Activated T-helper 2 cell treated with anti-CD3 and anti-CD28 coated beads, Interferon-gamma antibody, Interleukin-2, Interleukin-4, amounts not matched to agents 10 μg/mL and 5 μg/mL and 100 μg/mL, durations not matched to agents 14 hours and 24 hours and 36 hours (primary cell): ENCODE measurements at regions not wholly inside any gene's neighbourhood (a gene's known extent, or its start where the extent isn't known, plus 50 kb on each side); places are given as distances from the start of the nearest gene placed in this dataset.

ENCODE experiments used
- DNase-seq: peaks from one replicate; pipeline ENCODE4 v3.0.0; 2021; ENCODE audit warnings: low spot score
- H3K27ac Mint-ChIP-seq: one replicate; pipeline ENCODE4 v1.8.0; 2021; ENCODE audit warnings: mixed read lengths
- H3K27me3 Mint-ChIP-seq: one replicate; pipeline ENCODE4 v1.8.0; 2021; ENCODE audit warnings: low read depth, mixed read lengths
- H3K36me3 Mint-ChIP-seq: one replicate; pipeline ENCODE4 v1.8.0; 2021; ENCODE audit warnings: low read depth, mixed read lengths
- H3K4me1 Mint-ChIP-seq: one replicate; pipeline ENCODE4 v1.8.0; 2021; ENCODE audit warnings: low read depth, mixed read lengths
- H3K4me3 Mint-ChIP-seq: one replicate; pipeline ENCODE4 v1.8.0; 2021; ENCODE audit warnings: low read depth, mild to moderate bottlenecking, moderate library complexity, mixed read lengths
- H3K9me3 Mint-ChIP-seq: one replicate; pipeline ENCODE4 v1.8.0; 2021; ENCODE audit warnings: mixed read lengths
- intact Hi-C: fragments of 100-400 bp; cut with micrococcal nuclease; formaldehyde crosslinking; loops from one replicate; pipeline ENCODE4 v1.15.1; 2023

DNA sequence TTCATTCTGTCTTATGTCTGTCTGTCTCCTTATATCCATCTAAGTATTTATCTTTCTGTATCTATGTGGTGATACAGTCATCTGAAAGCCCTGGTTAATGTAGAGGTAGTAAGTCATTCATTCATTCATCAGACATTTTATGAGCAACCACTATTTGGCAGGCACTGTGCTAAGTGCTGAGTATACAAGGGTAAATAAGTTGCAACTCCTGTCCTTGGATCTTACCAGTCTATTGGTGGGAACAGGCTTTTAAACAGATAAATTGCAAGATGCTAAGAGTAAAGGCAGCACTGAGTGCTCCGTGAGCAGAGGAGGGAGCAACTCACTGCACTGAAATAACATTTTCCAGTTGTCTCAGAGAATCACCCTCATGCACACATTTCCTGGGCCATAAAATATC is 68.6 kb downstream of the TMEM30B start:
- no peak overlapping the region for H3K27ac Mint-ChIP-seq
- H3K9me3 Mint-ChIP-seq = no peaks in the 10 kb centered on the region
- DNase-seq = no peak
- no peaks in the 10 kb centered on the region for H3K36me3 Mint-ChIP-seq
- no peak overlapping the region for H3K4me3 Mint-ChIP-seq
- peaks cover 13% of the 10 kb centered on the region for H3K4me1 Mint-ChIP-seq
- H3K27me3 Mint-ChIP-seq = peaks cover 3% of the 10 kb centered on the region
- intact Hi-C loops = no loop called here

DNA sequence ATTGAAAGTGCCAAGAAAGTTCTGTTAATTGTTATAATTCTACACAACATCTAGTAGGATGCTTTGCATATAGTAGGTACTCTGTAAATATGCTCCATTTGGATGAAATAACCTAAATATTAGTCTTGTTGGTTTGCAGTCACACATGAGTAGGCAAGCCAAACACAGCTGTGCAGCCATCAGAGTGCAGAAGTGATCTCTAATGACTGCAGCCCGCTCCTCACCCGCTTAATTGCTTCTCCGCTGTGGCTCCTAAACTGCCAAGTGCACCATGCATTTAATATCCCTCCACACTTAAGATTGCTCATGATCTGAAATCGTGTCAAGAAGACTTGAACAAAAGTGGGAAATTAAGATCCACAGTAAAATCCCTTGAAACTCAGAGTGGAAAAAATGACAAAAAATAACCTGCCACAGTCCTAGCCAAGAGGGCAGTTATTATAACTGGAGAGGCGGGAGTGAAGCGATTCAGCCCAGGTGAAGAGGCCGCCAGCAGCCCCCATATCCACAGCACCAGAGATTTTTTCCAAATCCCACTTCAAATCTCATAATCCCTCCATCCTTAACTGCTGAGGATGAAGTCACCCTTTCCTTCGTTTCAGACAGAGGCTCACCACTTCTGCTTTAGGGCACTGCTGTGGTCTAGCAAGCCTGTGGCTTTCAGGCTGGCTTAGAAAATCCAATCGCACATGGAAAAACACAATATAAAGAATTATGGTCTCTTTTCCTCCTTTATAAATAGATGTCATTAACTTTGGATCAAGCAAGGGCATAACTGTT is 69.5 kb downstream of the TMEM30B start:
- Mint-ChIP-seq H3K27ac (no peak overlapping the region), H3K4me3 (no peak overlapping the region), H3K4me1 (peaks cover 13% of the 10 kb centered on the region), H3K9me3 (no peaks in the 10 kb centered on the region), H3K36me3 (no peaks in the 10 kb centered on the region), H3K27me3 (peaks cover 3% of the 10 kb centered on the region)
- no peak for DNase-seq
- intact Hi-C loops = no loop called here

DNA sequence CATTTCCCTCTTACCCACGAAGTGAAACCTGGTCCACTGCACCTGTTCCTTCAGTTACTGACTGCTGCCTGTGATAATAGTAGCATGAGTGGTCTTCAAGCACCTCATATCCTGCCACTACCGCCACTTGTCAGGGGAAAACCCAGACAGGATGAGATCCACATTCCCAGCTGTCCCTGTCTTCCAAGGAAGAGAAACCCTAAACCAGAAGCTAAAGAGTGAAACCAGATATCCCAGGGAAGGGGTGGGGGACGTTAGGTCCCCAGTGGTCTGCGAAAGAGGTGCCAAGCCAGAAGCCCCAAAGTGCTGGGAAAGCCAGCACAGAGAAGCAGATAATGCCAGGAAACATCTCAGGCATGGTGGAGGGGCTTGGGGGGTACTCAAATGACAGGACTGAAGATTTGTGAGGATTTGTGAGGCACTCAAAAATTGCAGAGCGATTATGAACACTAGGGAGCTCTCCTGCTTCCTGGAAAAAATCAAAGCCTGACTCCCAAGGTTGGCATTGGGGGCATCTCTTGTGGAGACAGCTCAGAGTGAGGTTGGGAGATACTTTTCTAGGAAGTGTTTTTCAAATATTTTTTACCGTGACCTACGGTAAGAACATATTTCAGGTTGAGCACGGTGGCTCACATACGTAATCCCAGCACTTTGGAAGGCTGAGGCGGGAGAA is 77.9 kb downstream of the TMEM30B start:
- Mint-ChIP-seq H3K36me3 (no peaks in the 10 kb centered on the region), H3K9me3 (no peaks in the 10 kb centered on the region), H3K4me1 (no peaks in the 10 kb centered on the region), H3K4me3 (no peak overlapping the region), H3K27me3 (peaks cover 23% of the 10 kb centered on the region), H3K27ac (no peak overlapping the region)
- no peak for DNase-seq
- intact Hi-C loops = no loop called here

DNA sequence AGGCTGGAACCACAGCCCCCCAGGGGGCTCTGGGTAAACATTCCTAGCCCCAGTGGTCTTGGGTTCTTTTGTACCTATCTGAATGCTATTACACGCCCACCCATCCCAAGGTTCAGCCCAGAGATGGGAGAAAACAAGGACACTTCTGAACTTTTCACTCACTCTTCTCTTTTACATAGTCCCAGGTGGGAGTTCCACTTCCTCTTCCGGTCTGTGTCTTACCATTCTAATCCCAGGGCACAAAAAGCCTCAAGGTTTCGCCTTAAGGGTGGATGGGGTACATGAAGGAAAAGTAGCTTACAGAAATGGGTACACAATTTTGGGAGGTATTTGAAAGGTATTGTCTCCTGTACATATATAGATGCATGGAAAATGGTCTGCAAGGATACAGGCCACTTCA is 79.0 kb downstream of the TMEM30B start:
- H3K27me3 Mint-ChIP-seq = peaks cover 27% of the 10 kb centered on the region
- no peak overlapping the region for H3K27ac Mint-ChIP-seq
- intact Hi-C loops = no loop called here
- H3K36me3 Mint-ChIP-seq = no peaks in the 10 kb centered on the region
- no peak overlapping the region for H3K4me3 Mint-ChIP-seq
- no peaks in the 10 kb centered on the region for H3K4me1 Mint-ChIP-seq
- no peak for DNase-seq
- H3K9me3 Mint-ChIP-seq = no peaks in the 10 kb centered on the region

DNA sequence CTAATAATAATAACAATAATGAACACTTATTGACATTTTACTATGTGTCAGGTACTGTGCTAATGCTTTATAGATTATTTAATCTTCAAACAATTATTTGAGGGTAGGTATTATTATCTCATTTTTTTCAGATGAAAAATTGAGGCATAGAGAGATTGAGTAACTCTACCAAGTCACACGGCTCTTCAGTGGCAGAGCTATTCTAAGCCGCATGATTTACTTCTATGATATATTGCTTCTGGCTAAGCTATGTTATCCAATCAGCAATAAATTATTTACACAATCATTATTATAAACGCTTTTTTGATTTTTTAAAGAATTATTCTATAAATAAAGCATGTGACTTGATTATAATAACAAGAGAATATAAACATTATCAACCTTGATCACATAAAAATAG is 80.0 kb downstream of the TMEM30B start:
- Mint-ChIP-seq H3K4me1 (no peaks in the 10 kb centered on the region), H3K36me3 (no peaks in the 10 kb centered on the region), H3K9me3 (no peaks in the 10 kb centered on the region), H3K27ac (no peak overlapping the region), H3K4me3 (no peak overlapping the region), H3K27me3 (peaks cover 27% of the 10 kb centered on the region)
- intact Hi-C loops = no loop called here
- no peak for DNase-seq

DNA sequence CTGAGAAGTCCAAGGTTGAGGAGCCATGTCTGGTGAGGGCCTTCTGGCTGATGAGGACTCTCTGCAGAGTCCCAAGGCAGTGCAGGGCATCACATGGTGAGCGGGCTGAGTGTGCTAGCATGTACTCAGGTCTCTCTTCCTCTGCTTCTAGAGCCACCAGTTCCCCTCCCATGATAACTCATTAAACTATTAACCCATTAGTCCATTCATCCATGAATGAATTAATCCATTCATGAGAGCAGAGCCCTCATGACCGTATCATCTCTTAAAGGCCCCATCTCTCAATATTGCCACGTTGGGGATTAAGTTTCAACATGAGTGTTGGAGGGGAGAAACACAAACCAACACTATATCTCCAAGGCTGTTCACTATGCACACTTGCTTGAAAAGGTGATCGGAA is 83.7 kb downstream of the TMEM30B start:
- H3K4me1 Mint-ChIP-seq = no peaks in the 10 kb centered on the region
- H3K27me3 Mint-ChIP-seq = peaks cover 35% of the 10 kb centered on the region
- DNase-seq = no peak
- no peak overlapping the region for H3K4me3 Mint-ChIP-seq
- intact Hi-C loops = no loop called here
- no peak overlapping the region for H3K27ac Mint-ChIP-seq
- H3K9me3 Mint-ChIP-seq = no peaks in the 10 kb centered on the region
- H3K36me3 Mint-ChIP-seq = no peaks in the 10 kb centered on the region

DNA sequence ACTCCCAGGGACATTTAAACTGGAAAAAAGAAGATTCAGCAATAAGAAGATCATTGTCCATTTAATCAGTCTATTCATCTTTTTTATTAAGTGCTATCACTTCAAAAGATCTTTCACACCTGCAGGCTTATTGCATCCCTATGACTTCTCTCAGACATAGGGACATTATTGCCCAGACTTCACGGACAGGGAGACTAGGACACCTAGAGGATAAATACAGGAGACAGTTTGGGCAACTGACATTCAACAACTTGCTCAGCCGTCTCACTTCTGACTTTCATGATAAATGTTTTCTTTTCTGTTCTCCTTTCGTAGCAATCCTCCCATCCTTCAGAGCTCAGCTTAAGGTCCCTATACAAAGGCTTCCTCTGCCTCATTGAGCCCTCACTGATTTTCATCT is 84.3 kb downstream of the TMEM30B start:
- intact Hi-C loops = no loop called here
- H3K27me3 Mint-ChIP-seq = peaks cover 35% of the 10 kb centered on the region

DNA sequence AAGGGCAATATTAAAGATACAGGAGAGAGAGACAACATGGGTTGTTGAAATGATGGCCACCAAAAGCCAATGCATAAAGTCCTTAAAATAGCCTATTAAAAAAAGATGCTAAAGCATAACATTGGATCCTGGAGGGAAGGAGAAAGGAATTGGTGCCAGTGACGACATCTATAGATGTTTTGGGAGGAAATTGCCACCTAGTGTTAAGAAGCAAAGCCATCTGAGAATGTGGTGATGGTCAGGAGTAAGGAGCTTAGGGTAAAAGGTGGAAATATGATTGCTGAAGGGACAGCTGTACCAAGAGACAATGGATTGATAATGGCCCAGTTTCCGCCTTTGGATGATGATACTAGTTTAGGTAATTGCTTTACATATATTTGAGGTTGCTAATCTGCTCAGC is 85.1 kb downstream of the TMEM30B start:
- intact Hi-C loops = no loop called here
- H3K4me3 Mint-ChIP-seq = no peak overlapping the region
- peaks cover 40% of the 10 kb centered on the region for H3K27me3 Mint-ChIP-seq
- H3K36me3 Mint-ChIP-seq = no peaks in the 10 kb centered on the region
- no peaks in the 10 kb centered on the region for H3K4me1 Mint-ChIP-seq
- H3K27ac Mint-ChIP-seq = no peak overlapping the region
- DNase-seq = no peak
- H3K9me3 Mint-ChIP-seq = no peaks in the 10 kb centered on the region

More for the DNA sequence above, 84.3 kb downstream of the TMEM30B start:
- H3K4me1 Mint-ChIP-seq = no peaks in the 10 kb centered on the region
- no peak overlapping the region for H3K4me3 Mint-ChIP-seq
- DNase-seq = no peak
- no peaks in the 10 kb centered on the region for H3K36me3 Mint-ChIP-seq
- no peak overlapping the region for H3K27ac Mint-ChIP-seq
- H3K9me3 Mint-ChIP-seq = no peaks in the 10 kb centered on the region

DNA sequence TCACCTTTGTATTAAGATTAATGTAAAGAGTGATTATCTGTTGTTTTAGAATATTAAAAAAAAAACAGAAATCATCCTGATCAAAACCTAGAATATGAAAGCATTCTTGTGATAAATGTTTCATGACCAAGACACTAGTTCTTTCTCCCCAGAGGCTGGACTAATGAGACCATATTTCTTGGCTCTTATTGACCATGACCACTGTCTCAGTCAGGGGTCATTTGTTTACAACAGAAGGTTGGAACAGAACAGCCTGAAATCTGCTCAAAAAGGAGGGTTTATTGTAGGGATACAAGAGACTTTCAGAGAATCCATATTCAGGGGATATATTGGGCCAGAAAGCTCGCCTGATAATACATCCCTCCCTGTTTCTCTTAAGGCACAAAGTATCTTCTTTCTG is 87.7 kb downstream of the TMEM30B start:
- H3K36me3 Mint-ChIP-seq = no peaks in the 10 kb centered on the region
- no peak overlapping the region for H3K4me3 Mint-ChIP-seq
- H3K4me1 Mint-ChIP-seq = peaks cover 9% of the 10 kb centered on the region
- no peak for DNase-seq
- peaks cover 45% of the 10 kb centered on the region for H3K27me3 Mint-ChIP-seq
- H3K9me3 Mint-ChIP-seq = no peaks in the 10 kb centered on the region
- intact Hi-C loops = no loop called here
- no peak overlapping the region for H3K27ac Mint-ChIP-seq

DNA sequence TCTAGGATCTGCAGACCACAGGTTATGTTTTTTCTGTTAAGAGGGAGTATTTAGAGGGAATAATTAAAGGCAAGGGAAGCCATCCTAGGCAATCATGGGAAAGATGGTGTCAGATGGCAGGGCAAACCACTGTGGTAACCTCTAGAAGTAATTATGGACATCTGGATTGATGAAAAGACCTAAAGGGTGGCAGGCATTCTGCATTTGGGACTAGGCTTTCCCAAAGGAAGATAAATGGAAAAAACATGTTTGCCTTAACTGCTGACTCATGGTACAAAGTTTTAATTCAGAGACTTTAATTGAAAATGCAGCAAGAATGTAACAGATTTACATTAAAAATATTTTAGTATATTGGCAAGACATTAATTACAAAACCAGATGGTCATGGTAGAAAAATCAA is 88.1 kb downstream of the TMEM30B start:
- no peak overlapping the region for H3K27ac Mint-ChIP-seq
- H3K27me3 Mint-ChIP-seq = peaks cover 40% of the 10 kb centered on the region
- intact Hi-C loops = no loop called here
- H3K4me1 Mint-ChIP-seq = peaks cover 9% of the 10 kb centered on the region
- H3K4me3 Mint-ChIP-seq = no peak overlapping the region
- no peaks in the 10 kb centered on the region for H3K9me3 Mint-ChIP-seq
- DNase-seq = no peak
- H3K36me3 Mint-ChIP-seq = no peaks in the 10 kb centered on the region

DNA sequence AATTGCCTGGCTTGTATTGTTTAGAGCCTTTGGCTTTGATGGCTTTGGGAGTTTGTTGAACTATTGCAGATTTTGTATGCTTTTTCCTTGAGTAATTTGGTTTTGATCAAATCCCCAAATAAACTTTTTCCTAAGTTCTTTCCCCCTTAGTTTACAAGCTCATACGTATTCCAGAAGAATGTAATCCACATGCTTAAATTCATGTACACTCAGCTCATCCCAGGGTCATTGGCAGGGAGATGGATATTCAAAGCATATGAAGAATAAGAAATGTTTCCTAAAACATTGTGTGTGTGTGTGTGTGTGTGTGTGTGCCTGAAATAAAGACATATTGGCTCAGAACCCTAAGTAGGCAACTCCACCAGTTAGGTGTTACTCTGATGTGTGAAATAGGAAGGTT is 89.4 kb downstream of the TMEM30B start:
- intact Hi-C loops = no loop called here
- no peaks in the 10 kb centered on the region for H3K36me3 Mint-ChIP-seq
- no peak overlapping the region for H3K27ac Mint-ChIP-seq
- DNase-seq = no peak
- no peaks in the 10 kb centered on the region for H3K9me3 Mint-ChIP-seq
- H3K4me3 Mint-ChIP-seq = no peak overlapping the region
- peaks cover 9% of the 10 kb centered on the region for H3K4me1 Mint-ChIP-seq
- H3K27me3 Mint-ChIP-seq = peaks cover 36% of the 10 kb centered on the region

DNA sequence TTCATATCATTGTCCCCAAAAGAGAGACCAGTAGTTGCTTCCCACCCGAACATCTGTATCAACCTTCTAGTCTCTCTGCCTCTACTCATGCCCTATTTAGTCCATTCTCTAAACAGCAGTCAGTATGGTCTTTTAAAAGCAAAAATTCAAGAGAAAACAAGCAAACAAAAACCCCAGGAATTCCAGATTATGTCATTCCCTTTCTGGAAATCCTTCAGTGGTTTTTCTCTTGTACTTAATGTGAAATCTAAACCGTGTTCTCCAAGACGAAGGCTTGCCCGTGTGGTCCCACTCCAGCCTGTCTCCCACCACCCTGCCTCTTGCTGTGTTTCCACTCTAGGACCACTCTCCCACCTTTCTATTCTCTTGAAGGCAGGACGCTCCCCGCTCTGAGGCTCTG is 90.8 kb downstream of the TMEM30B start:
- Mint-ChIP-seq H3K27ac (no peak overlapping the region), H3K4me3 (no peak overlapping the region), H3K4me1 (peaks cover 13% of the 10 kb centered on the region), H3K9me3 (no peaks in the 10 kb centered on the region), H3K27me3 (peaks cover 32% of the 10 kb centered on the region), H3K36me3 (no peaks in the 10 kb centered on the region)
- no peak for DNase-seq
- intact Hi-C loops = no loop called here

DNA sequence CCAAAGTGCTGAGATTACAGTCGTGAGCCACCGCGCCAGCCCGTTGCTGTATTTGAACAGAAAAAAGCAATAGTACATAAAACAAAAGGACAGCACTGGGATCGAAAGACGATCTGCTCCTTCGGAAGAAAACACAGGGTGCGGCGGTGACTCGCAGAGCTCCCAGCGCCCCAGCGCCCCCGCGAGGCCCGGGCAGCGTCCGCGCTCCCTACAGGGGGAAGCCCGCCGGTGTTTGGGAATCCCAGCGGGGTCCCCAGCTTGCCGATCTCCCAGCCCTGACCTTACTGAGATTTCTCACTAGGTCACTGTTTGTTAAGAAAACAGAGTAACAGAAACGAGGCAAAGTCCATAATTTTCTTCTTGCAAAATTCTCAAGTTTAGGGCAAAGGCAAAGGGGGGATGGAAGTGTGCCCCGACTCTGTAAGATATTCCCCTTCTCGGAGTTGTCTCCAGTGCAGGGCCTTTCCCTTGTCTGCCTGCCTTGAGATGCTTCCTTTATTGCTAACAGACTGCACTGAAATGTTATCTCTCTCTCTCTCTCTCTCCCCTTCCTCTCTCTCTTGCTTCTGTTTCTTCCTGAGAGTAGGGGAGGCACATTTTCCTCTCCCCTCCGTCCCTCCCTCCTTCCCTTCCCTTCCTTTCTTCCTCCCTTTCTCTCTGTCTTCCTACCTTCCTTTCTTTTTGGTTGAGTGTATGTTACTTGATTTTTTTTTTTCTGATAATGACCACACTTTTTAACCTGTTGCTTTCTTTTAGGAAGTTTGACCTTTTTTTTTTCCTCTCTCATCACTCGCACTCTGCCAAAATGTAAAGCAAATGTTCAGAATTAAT is 91.9 kb downstream of the TMEM30B start:
- intact Hi-C loops = no loop called here
- Mint-ChIP-seq H3K9me3 (no peaks in the 10 kb centered on the region), H3K27ac (peak overlapping the region; percentile 1)

More for the DNA sequence above, 91.9 kb downstream of the TMEM30B start:
- H3K4me3 Mint-ChIP-seq = peak overlapping the region; percentile 71
- H3K36me3 Mint-ChIP-seq = no peaks in the 10 kb centered on the region
- H3K4me1 Mint-ChIP-seq = peaks cover 18% of the 10 kb centered on the region
- peaks cover 30% of the 10 kb centered on the region for H3K27me3 Mint-ChIP-seq
- DNase-seq = no peak
